Fibroblast of the aortic adventitia (primary cell): ENCODE measurements at regions not wholly inside any gene's neighbourhood (a gene's known extent, or its start where the extent isn't known, plus 50 kb on each side); places are given as distances from the start of the nearest gene placed in this dataset.
A peak's percentile ranks its signal among the peaks of the same experiment; 100 is the strongest.

Source experiments
- DNase-seq: peaks from one replicate; pipeline ENCODE4 v3.0.0-alpha.2; 2010; ENCODE audit warnings: low read depth
- H3K4me3 ChIP-seq: 2 replicates; pipeline ENCODE4 v1.5.1; 2011; ENCODE audit warnings: low read depth, mild to moderate bottlenecking, control low read depth, low read length, moderate library complexity
- CTCF ChIP-seq: IDR thresholded peaks from 2 replicates; pipeline ENCODE4 v1.5.1; 2011; ENCODE audit warnings: mild to moderate bottlenecking, low read length, control low read depth, inconsistent platforms; ENCODE audit not compliant: insufficient read depth

- no peak for TF ChIP-seq CTCF
These were observed 79.7 kb upstream of the SYNDIG1 start for GRCh38 chr20:24389686-24390085.

GRCh38 chr20:24388828-24389380 is 80.5 kb upstream of the SYNDIG1 start:
- no peak for TF ChIP-seq CTCF
- peak; percentile 6 for DNase-seq
- H3K4me3 ChIP-seq = no peak overlapping the region

More at GRCh38 chr20:24389686-24390085, 79.7 kb upstream of the SYNDIG1 start:
- DNase-seq = no peak
- no peak overlapping the region for H3K4me3 ChIP-seq

- TF ChIP-seq CTCF = no peak
- no peak for DNase-seq
- no peak overlapping the region for H3K4me3 ChIP-seq
These were observed 83.9 kb upstream of the SYNDIG1 start for GRCh38 chr20:24385547-24385946.

GRCh38 chr20:24384865-24385264 is 84.6 kb upstream of the SYNDIG1 start:
- TF ChIP-seq CTCF = no peak
- DNase-seq = no peak

GRCh38 chr20:24382743-24383142 is 86.7 kb upstream of the SYNDIG1 start:
- no peak for DNase-seq
- no peak overlapping the region for H3K4me3 ChIP-seq
- no peak for TF ChIP-seq CTCF

More at GRCh38 chr20:24384865-24385264, 84.6 kb upstream of the SYNDIG1 start:
- no peak overlapping the region for H3K4me3 ChIP-seq

GRCh38 chr20:24382331-24382730 is 87.1 kb upstream of the SYNDIG1 start:
- TF ChIP-seq CTCF = no peak
- DNase-seq = peak; percentile 44
- no peak overlapping the region for H3K4me3 ChIP-seq

GRCh38 chr20:24381886-24382285 is 87.5 kb upstream of the SYNDIG1 start:
- H3K4me3 ChIP-seq = no peak overlapping the region
- DNase-seq = no peak
- TF ChIP-seq CTCF = no peak
